NCI-H1105 treated with DMSO at 0.1 percent for 48 hours (cell line): ENCODE measurements at regions not wholly inside any gene's neighbourhood (a gene's known extent, or its start where the extent isn't known, plus 50 kb on each side); places are given as distances from the start of the nearest gene placed in this dataset.
"Not testable (repeated sequence)": the region's sequence is repeated elsewhere in the genome, so short reads cannot be mapped to it uniquely, and the experiment has no call there.

Source experiments
- DNase-seq: peaks from one replicate; lab custom pipeline; 2025; lab: John Stamatoyannopoulos, UW

- no peak for DNase-seq
Observed at GRCh38 chr1:242629396-242629795, 104.9 kb upstream of the PLD5 start.

GRCh38 chr1:242623756-242624155 is 99.3 kb upstream of the PLD5 start:
- DNase-seq = no peak

GRCh38 chr1:242623119-242623518 is 98.6 kb upstream of the PLD5 start:
- DNase-seq = no peak

GRCh38 chr1:242613266-242613815 is 88.8 kb upstream of the PLD5 start:
- DNase-seq = no peak

GRCh38 chr1:242610209-242610608 is 85.7 kb upstream of the PLD5 start:
- DNase-seq = no peak

- DNase-seq = no peak
Observed at GRCh38 chr1:242605521-242605920, 81.0 kb upstream of the PLD5 start.

GRCh38 chr1:242602001-242602400 is 77.5 kb upstream of the PLD5 start:
- no peak for DNase-seq

- DNase-seq = not testable (repeated sequence)
Observed at GRCh38 chr1:242593756-242594155, 69.3 kb upstream of the PLD5 start.

- no peak for DNase-seq
Observed at GRCh38 chr1:242586360-242586680, 61.8 kb upstream of the PLD5 start.

- DNase-seq = no peak
Observed at GRCh38 chr1:242585616-242586359, 61.3 kb upstream of the PLD5 start.

- no peak for DNase-seq
Observed at GRCh38 chr1:242582669-242583068, 58.2 kb upstream of the PLD5 start.

GRCh38 chr1:242579528-242580235 is 55.2 kb upstream of the PLD5 start:
- DNase-seq = no peak
